ENCODE measurements at regions not wholly inside any gene's neighbourhood (a gene's known extent, or its start where the extent isn't known, plus 50 kb on each side); places are given as distances from the start of the nearest gene placed in this dataset.

- no peak overlapping the region for H3K4me3 ChIP-seq (replicated peaks; ENCODE audit: low read depth, low read length)
- TF ChIP-seq CTCF (IDR thresholded peaks at IDR 0.05; ENCODE audit: insufficient read depth, low read length, poor library complexity, severe bottlenecking): no peak
Measured at GRCh38 chr14:84806181-84806580, 723.8 kb upstream of the FLRT2 start.

GRCh38 chr14:84806622-84807021 lies 723.3 kb upstream of the FLRT2 start:
- TF ChIP-seq CTCF (IDR thresholded peaks at IDR 0.05; ENCODE audit: insufficient read depth, low read length, poor library complexity, severe bottlenecking): no peak
- Histone ChIP-seq H3K4me3 (replicated peaks; ENCODE audit: low read depth, low read length) (no peak overlapping the region), H3K27me3 (replicated peaks; ENCODE audit: control insufficient read depth, insufficient read depth, low read length) (no peaks in the 10 kb centered on the region), H3K36me3 (ENCODE audit: control insufficient read depth, insufficient read depth, low read length) (no peaks in the 10 kb centered on the region)
- no peak for DNase-seq (ENCODE audit: extremely low read depth, insufficient read length)

More at GRCh38 chr14:84806181-84806580, 723.8 kb upstream of the FLRT2 start:
- no peaks in the 10 kb centered on the region for H3K27me3 ChIP-seq (replicated peaks; ENCODE audit: control insufficient read depth, insufficient read depth, low read length)
- no peaks in the 10 kb centered on the region for H3K36me3 ChIP-seq (ENCODE audit: control insufficient read depth, insufficient read depth, low read length)
- DNase-seq (ENCODE audit: extremely low read depth, insufficient read length): no peak

GRCh38 chr14:84807673-84808072 lies 722.3 kb upstream of the FLRT2 start:
- no peak for DNase-seq (ENCODE audit: extremely low read depth, insufficient read length)
- no peak overlapping the region for H3K4me3 ChIP-seq (replicated peaks; ENCODE audit: low read depth, low read length)

GRCh38 chr14:84809158-84809557 lies 720.8 kb upstream of the FLRT2 start:
- TF ChIP-seq CTCF (IDR thresholded peaks at IDR 0.05; ENCODE audit: insufficient read depth, low read length, poor library complexity, severe bottlenecking): no peak
- H3K36me3 ChIP-seq (ENCODE audit: control insufficient read depth, insufficient read depth, low read length): no peaks in the 10 kb centered on the region
- no peak for DNase-seq (ENCODE audit: extremely low read depth, insufficient read length)

More at GRCh38 chr14:84807673-84808072, 722.3 kb upstream of the FLRT2 start:
- TF ChIP-seq CTCF (IDR thresholded peaks at IDR 0.05; ENCODE audit: insufficient read depth, low read length, poor library complexity, severe bottlenecking): no peak
- H3K36me3 ChIP-seq (ENCODE audit: control insufficient read depth, insufficient read depth, low read length): no peaks in the 10 kb centered on the region
- no peaks in the 10 kb centered on the region for H3K27me3 ChIP-seq (replicated peaks; ENCODE audit: control insufficient read depth, insufficient read depth, low read length)

GRCh38 chr14:84814391-84814790 lies 715.6 kb upstream of the FLRT2 start:
- Histone ChIP-seq H3K27me3 (replicated peaks; ENCODE audit: control insufficient read depth, insufficient read depth, low read length) (no peaks in the 10 kb centered on the region), H3K36me3 (ENCODE audit: control insufficient read depth, insufficient read depth, low read length) (no peaks in the 10 kb centered on the region), H3K4me3 (replicated peaks; ENCODE audit: low read depth, low read length) (no peak overlapping the region)
- no peak for DNase-seq (ENCODE audit: extremely low read depth, insufficient read length)
- no peak for TF ChIP-seq CTCF (IDR thresholded peaks at IDR 0.05; ENCODE audit: insufficient read depth, low read length, poor library complexity, severe bottlenecking)

More at GRCh38 chr14:84809158-84809557, 720.8 kb upstream of the FLRT2 start:
- H3K27me3 ChIP-seq (replicated peaks; ENCODE audit: control insufficient read depth, insufficient read depth, low read length): no peaks in the 10 kb centered on the region
- H3K4me3 ChIP-seq (replicated peaks; ENCODE audit: low read depth, low read length): no peak overlapping the region

- no peak for TF ChIP-seq CTCF (IDR thresholded peaks at IDR 0.05; ENCODE audit: insufficient read depth, low read length, poor library complexity, severe bottlenecking)
- no peak for DNase-seq (ENCODE audit: extremely low read depth, insufficient read length)
- no peaks in the 10 kb centered on the region for H3K36me3 ChIP-seq (ENCODE audit: control insufficient read depth, insufficient read depth, low read length)
Measured at GRCh38 chr14:84819528-84819927, 710.4 kb upstream of the FLRT2 start.

More at GRCh38 chr14:84819528-84819927, 710.4 kb upstream of the FLRT2 start:
- Histone ChIP-seq H3K4me3 (replicated peaks; ENCODE audit: low read depth, low read length) (no peak overlapping the region), H3K27me3 (replicated peaks; ENCODE audit: control insufficient read depth, insufficient read depth, low read length) (no peaks in the 10 kb centered on the region)
